HG03039 (cell line): ENCODE measurements at regions not wholly inside any gene's neighbourhood (a gene's known extent, or its start where the extent isn't known, plus 50 kb on each side); places are given as distances from the start of the nearest gene placed in this dataset.
A peak's percentile ranks its signal among the peaks of the same experiment; 100 is the strongest.

Experiments
- ATAC-seq: cut with Tn5 transposase; IDR thresholded peaks from one replicate; pipeline ENCODE4 v1.9.1; 2021; ENCODE audit warnings: mild to moderate bottlenecking, moderate library complexity; ENCODE audit not compliant: unreplicated experiment

DNA sequence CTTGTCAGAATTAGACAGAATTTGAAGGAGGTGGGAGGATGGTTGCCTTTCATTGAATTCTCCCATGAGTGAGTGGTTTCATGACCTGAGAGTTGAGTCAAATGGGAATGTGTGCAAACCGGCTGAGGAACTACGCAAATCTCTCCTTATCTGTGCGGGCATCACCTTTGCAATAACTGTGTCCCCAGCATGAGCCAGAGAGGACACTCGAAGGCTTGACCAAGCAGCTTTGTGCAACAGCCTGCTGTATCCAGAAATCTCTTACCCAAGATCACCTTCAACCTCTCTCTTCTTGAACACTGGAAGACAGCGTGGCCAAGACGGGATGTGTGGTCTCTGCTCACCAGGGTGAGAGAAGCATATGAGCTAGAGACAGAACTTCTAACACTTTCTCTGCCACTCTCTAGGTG lies 93.8 kb upstream of the IKZF1 start:
- no peak for ATAC-seq

GRCh38 chr7:50209461-50210135 lies 94.9 kb upstream of the IKZF1 start:
- no peak for ATAC-seq

DNA sequence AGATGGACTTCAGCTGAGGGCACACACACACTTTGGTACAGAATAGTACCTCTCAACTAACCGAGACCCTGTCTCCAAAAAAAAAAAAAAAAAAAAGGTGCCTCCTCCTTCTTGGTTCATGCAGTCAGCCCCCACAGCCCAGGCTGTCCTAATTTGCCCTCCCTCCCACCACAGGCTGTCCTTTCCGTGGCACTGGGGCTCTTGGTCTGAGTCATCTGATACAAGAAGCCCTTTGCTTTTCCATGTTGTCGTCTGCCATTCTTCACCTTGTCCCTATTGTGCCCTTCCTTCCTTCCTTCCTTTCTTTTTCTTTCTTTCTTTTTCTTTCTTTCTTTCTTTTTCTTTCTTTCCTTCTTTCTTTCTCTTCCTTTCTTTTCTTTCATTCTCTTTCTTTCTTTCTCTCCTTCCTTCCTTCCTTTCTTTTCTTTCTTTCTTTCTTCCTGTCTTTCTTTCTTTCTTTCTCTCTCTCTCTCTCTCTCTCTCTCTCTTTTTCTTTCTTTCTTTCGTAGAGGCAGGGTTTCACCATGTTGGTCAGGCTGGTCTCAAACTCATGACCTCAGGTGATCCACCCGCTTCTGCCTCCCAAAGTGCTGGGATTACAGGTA lies 96.0 kb upstream of the IKZF1 start:
- no peak for ATAC-seq

DNA sequence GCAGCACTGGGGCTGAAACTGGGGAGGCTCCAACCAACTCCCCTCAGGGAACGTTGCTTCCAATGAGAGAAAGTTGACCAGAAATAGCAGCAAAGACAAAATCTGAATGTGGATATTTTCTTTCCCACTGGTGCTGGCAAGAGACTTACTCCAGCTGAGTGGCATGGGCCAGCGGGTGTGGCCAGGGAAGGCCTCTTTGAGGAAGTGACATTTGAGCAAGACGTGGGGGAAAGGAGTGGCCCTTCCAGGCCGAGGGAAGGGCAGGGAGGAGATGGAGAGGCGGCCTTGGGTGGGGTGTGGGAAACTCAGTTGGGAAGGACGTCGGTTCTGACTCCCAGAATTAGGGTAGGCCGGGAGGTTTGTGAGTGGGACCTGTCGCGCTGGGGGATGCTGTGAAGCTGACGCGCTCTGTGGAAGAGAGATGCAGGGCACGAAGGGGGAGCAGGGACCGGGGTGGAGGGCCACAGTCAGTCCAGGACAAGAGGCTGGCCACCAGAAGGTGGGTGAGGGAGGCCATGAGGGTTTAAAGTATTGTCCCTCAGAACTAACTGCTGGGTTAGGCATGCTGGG lies 96.7 kb upstream of the IKZF1 start:
- ATAC-seq: no peak

DNA sequence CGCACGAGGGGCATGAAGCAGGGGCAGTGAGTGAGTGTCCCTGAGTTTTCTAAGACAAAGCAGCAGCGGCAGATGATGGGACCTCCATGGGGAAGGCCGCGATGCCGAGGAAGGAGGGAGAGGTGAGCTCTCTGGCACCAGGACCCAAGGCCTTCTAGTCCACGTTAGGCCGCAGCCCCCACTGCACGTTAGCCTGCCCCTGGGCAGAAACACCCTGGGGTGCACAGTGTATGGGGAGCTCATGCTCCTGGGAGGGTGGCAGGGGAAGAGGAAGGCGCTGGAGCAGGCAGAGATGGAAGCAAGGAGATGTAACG lies 97.3 kb upstream of the IKZF1 start:
- ATAC-seq: no peak

GRCh38 chr7:50206453-50207250 lies 97.9 kb upstream of the IKZF1 start:
- ATAC-seq: no peak

DNA sequence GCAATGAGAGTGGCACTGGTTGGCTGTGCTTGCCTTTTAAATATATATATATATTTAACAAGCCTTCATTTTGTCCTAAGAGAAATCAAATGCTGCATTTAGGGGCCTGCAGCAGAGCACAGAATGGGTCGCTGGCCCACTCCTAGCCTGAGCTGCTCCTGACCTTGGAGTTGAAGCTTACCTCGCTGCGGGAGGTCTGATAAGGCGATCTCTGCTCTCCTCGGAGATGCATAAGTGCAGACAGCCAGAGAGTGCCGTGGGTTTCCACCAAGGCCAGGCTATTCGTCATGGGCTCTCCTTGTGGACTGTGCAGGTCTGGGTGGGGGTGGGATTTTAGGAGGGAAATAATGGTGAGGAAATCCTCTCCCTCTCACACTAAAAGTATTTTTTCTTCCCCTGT lies 99.5 kb upstream of the IKZF1 start:
- ATAC-seq: no peak

DNA sequence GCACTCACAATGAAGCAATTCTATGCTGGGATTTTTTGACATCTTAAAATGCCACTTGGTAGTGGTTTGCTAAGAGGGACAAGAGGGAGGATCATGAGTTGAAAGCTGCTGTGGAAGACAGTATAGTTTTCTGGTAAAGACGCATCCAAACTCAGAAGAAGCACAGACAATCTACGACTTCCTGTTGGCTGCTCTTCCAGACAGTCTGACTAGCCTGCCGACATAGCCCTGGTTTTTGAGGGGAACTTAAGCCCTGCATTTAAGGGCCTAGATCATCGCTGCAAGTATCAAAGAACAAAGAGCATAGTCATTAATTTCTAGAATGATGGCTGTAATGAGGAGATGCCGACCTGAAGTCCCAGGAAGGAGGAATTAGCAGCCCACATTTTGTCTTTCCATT lies 99.9 kb upstream of the IKZF1 start:
- no peak for ATAC-seq

- ATAC-seq: no peak
These were observed 101.0 kb upstream of the IKZF1 start for GRCh38 chr7:50203521-50203920.

DNA sequence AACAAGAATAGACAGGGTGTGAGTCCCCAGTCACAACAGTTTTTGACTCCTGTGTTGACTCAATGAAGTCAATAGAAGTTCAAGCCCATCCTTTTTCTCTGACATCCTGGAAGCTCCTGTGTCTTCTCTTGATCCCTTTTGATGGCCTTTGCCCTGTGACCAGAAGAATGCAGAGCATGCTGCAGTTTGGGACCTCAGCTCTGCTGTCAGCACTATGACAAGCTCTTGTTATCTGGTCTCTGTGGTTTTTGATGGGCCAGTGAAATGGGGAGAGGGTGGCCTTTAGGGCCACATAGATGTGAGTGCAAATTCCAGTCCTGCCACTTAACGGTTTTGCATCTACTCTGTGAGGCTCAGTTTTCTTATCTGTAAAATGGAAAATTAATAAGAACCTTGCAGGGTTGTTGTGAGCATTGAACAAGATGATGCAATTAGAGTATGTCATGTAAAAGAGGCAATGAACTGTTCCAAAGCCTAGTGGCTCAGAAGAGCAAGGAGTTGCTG lies 102.4 kb upstream of the IKZF1 start:
- no peak for ATAC-seq

GRCh38 chr7:50199824-50200223 lies 104.7 kb upstream of the IKZF1 start:
- no peak for ATAC-seq

- peak; percentile 78 for ATAC-seq
These were observed 104.5 kb upstream of the ZPBP start for GRCh38 chr7:50197549-50197948.

- ATAC-seq: no peak
These were observed 103.7 kb upstream of the ZPBP start for GRCh38 chr7:50196719-50197118.

DNA sequence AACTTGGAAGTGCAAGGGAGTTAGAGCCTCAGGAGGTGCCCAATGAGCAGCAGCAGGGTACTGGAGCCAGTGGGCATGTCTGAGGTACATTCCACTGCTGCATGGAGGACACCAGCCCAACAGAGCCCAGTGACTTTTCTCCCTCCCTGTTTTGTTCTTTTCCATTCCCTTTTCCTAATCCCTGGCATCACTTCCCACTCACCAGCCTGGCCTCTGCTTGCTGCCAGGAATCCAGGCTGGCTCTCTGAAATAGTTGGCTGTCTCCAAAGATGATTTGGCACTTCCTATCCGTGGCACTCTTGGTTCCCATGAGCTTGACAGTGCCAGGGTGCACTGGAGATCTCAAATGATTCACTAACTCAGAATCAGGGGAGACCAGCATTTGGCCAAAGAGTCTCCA lies 97.7 kb upstream of the ZPBP start:
- no peak for ATAC-seq

- no peak for ATAC-seq
These were observed 96.3 kb upstream of the ZPBP start for GRCh38 chr7:50189371-50189770.

GRCh38 chr7:50185951-50186682 lies 93.1 kb upstream of the ZPBP start:
- ATAC-seq: no peak

- ATAC-seq: no peak
These were observed 92.2 kb upstream of the ZPBP start for GRCh38 chr7:50185208-50185607.

- ATAC-seq: no peak
These were observed 91.4 kb upstream of the ZPBP start for GRCh38 chr7:50184271-50184990.

GRCh38 chr7:50182759-50183158 lies 89.7 kb upstream of the ZPBP start:
- ATAC-seq: no peak

GRCh38 chr7:50181081-50181480 lies 88.0 kb upstream of the ZPBP start:
- ATAC-seq: no peak
